Neural progenitor cell (in vitro differentiated cells): ENCODE measurements at regions not wholly inside any gene's neighbourhood (a gene's known extent, or its start where the extent isn't known, plus 50 kb on each side); places are given as distances from the start of the nearest gene placed in this dataset.

Source experiments
- DNase-seq: peaks from one replicate; pipeline ENCODE4 v3.0.0-alpha.2; 2016; ENCODE audit warnings: low spot score
- H2AFZ ChIP-seq: fragments of 200-600 bp; sonication (generic); replicated peaks from 2 replicates; pipeline ENCODE4 v1.6.1; 2016; ENCODE audit warnings: antibody characterized with exemption
- H3F3A ChIP-seq: fragments of 200-600 bp; sonication (generic); 2 replicates; pipeline ENCODE4 v1.6.1; 2016; ENCODE audit warnings: antibody characterized with exemption, low read depth
- H3K27ac ChIP-seq: fragments of 200-600 bp; sonication (generic); 2 replicates; pipeline ENCODE4 v1.5.1; 2016; ENCODE audit warnings: mild to moderate bottlenecking
- H3K27me3 ChIP-seq: fragments of 200-600 bp; sonication (generic); 2 replicates; pipeline ENCODE4 v1.6.1; 2016; ENCODE audit warnings: mild to moderate bottlenecking, moderate library complexity
- H3K36me3 ChIP-seq: fragments of 200-600 bp; sonication (generic); 2 replicates; pipeline ENCODE4 v1.5.1; 2016
- H3K4me1 ChIP-seq: fragments of 200-600 bp; sonication (generic); 2 replicates; pipeline ENCODE4 v1.6.1; 2016; ENCODE audit warnings: mixed run types
- H3K4me2 ChIP-seq: fragments of 200-600 bp; sonication (generic); 2 replicates; pipeline ENCODE4 v1.6.1; 2016
- H3K4me3 ChIP-seq: fragments of 200-600 bp; sonication (generic); 2 replicates; pipeline ENCODE4 v1.5.1; 2016
- H3K79me2 ChIP-seq: fragments of 200-600 bp; sonication (generic); 2 replicates; pipeline ENCODE4 v1.6.1; 2016; ENCODE audit warnings: low read depth
- H3K9ac ChIP-seq: fragments of 200-600 bp; sonication (generic); 2 replicates; pipeline ENCODE4 v1.6.1; 2016
- H3K9me3 ChIP-seq: fragments of 200-600 bp; sonication (generic); 2 replicates; pipeline ENCODE4 v1.5.1; 2016; ENCODE audit warnings: low read depth
- H4K20me1 ChIP-seq: fragments of 200-600 bp; sonication (generic); 2 replicates; pipeline ENCODE4 v1.6.1; 2016; ENCODE audit warnings: low read depth
- H3K27ac Mint-ChIP-seq: 3 replicates; pipeline ENCODE4 v1.8.0; 2021; ENCODE audit warnings: mixed read lengths
- H3K27me3 Mint-ChIP-seq: 2 replicates; pipeline ENCODE4 v1.8.0; 2022; ENCODE audit warnings: low read depth, mild to moderate bottlenecking, inconsistent platforms, moderate library complexity, mixed read lengths; ENCODE audit not compliant: insufficient read depth
- H3K36me3 Mint-ChIP-seq: 3 replicates; pipeline ENCODE4 v1.8.0; 2021; ENCODE audit warnings: mixed read lengths
- H3K4me1 Mint-ChIP-seq: 3 replicates; pipeline ENCODE4 v1.8.0; 2021; ENCODE audit warnings: mixed read lengths
- H3K4me3 Mint-ChIP-seq: 3 replicates; pipeline ENCODE4 v1.8.0; 2021; ENCODE audit warnings: mild to moderate bottlenecking, moderate library complexity, mixed read lengths
- H3K9me3 Mint-ChIP-seq: 3 replicates; pipeline ENCODE4 v1.8.0; 2020; ENCODE audit warnings: mixed read lengths
- EZH2 ChIP-seq: fragments of 200-600 bp; sonication (generic); IDR thresholded peaks from 2 replicates; pipeline ENCODE4 v1.6.1; 2017; ENCODE audit warnings: antibody characterized with exemption, mild to moderate bottlenecking, moderate library complexity
- EZH2phosphoT487 ChIP-seq: fragments of 200-600 bp; sonication (generic); IDR thresholded peaks from 2 replicates; pipeline ENCODE4 v1.6.1; 2017; ENCODE audit warnings: antibody characterized with exemption
- TF ChIP-seq, protein P1 (sequence below): fragments of 200-600 bp; sonication (generic); IDR thresholded peaks from 2 replicates; pipeline ENCODE4 v1.5.1; 2017; ENCODE audit warnings: antibody characterized with exemption, mild to moderate bottlenecking

DNA sequence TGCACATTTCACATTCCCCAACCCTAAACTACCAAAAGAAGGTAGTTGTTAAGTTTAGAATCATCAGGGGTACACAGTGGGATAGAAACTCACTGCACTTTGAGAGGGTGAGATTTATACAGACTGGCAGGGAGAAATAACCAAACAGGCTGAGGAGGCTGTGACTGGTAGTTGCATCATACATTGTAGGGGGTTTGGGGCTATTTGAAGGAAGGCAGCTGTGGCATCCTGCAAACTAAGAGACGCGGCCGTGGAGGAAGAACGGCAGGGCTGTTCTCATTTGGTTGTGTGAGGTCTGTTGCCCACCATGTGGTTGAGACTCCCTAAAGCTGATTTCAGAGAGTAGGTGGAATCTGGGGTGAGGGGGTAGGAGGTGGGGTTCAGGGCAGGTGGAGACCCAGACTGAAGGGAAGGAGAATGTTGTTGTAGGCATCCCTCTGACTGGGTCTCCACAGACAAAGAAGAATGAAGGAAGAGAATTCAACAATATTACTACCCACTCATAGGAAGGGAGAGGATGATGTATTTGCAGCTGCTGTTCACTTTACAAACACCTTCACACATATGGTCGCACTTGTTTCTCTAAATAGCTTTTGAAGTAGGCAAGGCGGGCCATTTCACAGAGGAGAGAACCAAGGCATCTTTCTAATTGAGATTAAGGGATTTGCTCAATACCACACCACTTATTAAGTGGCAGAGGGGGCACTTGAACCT lies 170.9 kb upstream of the SIX2 start:
- H2AFZ ChIP-seq = no peak overlapping the region
- H3K27me3 Mint-ChIP-seq = peaks cover 3% of the 10 kb centered on the region

GRCh38 chr2:45178854-45179253 lies 169.6 kb upstream of the SIX2 start:
- H3K9me3 Mint-ChIP-seq = no peaks in the 10 kb centered on the region
- Histone ChIP-seq H3K4me1 (peaks cover 4% of the 10 kb centered on the region), H3K9me3 (no peaks in the 10 kb centered on the region), H3K79me2 (no peaks in the 10 kb centered on the region), H3K27ac (no peak overlapping the region), H3F3A (no peaks in the 10 kb centered on the region), H4K20me1 (no peaks in the 10 kb centered on the region), H3K4me3 (no peak overlapping the region), H2AFZ (no peak overlapping the region), H3K27me3 (peaks cover 10% of the 10 kb centered on the region), H3K9ac (no peak overlapping the region), H3K4me2 (no peak overlapping the region), H3K36me3 (no peaks in the 10 kb centered on the region)
- TF ChIP-seq EZH2 (no peak), EZH2phosphoT487 (no peak)
- TF ChIP-seq, protein P1, sequence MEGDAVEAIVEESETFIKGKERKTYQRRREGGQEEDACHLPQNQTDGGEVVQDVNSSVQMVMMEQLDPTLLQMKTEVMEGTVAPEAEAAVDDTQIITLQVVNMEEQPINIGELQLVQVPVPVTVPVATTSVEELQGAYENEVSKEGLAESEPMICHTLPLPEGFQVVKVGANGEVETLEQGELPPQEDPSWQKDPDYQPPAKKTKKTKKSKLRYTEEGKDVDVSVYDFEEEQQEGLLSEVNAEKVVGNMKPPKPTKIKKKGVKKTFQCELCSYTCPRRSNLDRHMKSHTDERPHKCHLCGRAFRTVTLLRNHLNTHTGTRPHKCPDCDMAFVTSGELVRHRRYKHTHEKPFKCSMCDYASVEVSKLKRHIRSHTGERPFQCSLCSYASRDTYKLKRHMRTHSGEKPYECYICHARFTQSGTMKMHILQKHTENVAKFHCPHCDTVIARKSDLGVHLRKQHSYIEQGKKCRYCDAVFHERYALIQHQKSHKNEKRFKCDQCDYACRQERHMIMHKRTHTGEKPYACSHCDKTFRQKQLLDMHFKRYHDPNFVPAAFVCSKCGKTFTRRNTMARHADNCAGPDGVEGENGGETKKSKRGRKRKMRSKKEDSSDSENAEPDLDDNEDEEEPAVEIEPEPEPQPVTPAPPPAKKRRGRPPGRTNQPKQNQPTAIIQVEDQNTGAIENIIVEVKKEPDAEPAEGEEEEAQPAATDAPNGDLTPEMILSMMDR = no peak
- H3K4me1 Mint-ChIP-seq = no peaks in the 10 kb centered on the region
- no peak overlapping the region for H3K4me3 Mint-ChIP-seq
- H3K27ac Mint-ChIP-seq = no peak overlapping the region
- DNase-seq = no peak
- no peaks in the 10 kb centered on the region for H3K36me3 Mint-ChIP-seq
- H3K27me3 Mint-ChIP-seq = peaks cover 3% of the 10 kb centered on the region

More for the DNA sequence above, 170.9 kb upstream of the SIX2 start:
- Histone ChIP-seq H3K9ac (no peak overlapping the region), H4K20me1 (no peaks in the 10 kb centered on the region), H3K9me3 (no peaks in the 10 kb centered on the region), H3K79me2 (no peaks in the 10 kb centered on the region), H3K27me3 (no peaks in the 10 kb centered on the region), H3K36me3 (no peaks in the 10 kb centered on the region), H3K4me1 (peaks cover under 1% of the 10 kb centered on the region), H3K4me2 (no peak overlapping the region), H3K27ac (no peak overlapping the region), H3F3A (no peaks in the 10 kb centered on the region), H3K4me3 (no peak overlapping the region)
- no peaks in the 10 kb centered on the region for H3K36me3 Mint-ChIP-seq
- no peak for TF ChIP-seq EZH2phosphoT487
- TF ChIP-seq, protein P1 = no peak
- TF ChIP-seq EZH2 = no peak
- H3K9me3 Mint-ChIP-seq = no peaks in the 10 kb centered on the region
- no peak overlapping the region for H3K27ac Mint-ChIP-seq
- no peak overlapping the region for H3K4me3 Mint-ChIP-seq
- no peaks in the 10 kb centered on the region for H3K4me1 Mint-ChIP-seq
- DNase-seq = no peak

DNA sequence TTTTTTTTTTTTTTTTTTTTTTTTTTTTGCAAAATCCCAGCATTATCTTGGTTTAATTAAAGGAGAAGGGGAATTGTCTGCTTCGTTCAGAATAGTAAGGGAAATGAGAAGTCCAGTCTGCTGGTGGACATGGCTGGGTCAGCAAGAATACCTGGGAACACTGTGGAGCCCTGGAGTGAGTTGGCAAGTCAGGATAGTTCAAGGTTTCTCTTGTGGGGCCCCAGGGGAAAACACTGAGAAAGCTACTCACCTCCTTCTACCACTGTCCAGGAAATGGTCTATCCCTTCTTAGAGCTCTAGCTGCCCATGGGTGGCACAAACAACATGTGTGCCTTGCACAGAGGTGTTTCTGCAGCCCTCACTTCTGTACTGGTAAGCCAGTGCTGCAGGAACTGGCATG lies 169.1 kb upstream of the SIX2 start:
- TF ChIP-seq EZH2phosphoT487 = no peak
- TF ChIP-seq, protein P1 = no peak
- TF ChIP-seq EZH2 = no peak
- no peak overlapping the region for H3K4me3 Mint-ChIP-seq
- no peak overlapping the region for H3K4me3 ChIP-seq
- no peaks in the 10 kb centered on the region for H3F3A ChIP-seq
- no peaks in the 10 kb centered on the region for H4K20me1 ChIP-seq
- H3K9me3 Mint-ChIP-seq = no peaks in the 10 kb centered on the region
- no peak overlapping the region for H2AFZ ChIP-seq
- no peaks in the 10 kb centered on the region for H3K36me3 Mint-ChIP-seq
- H3K36me3 ChIP-seq = no peaks in the 10 kb centered on the region
- H3K79me2 ChIP-seq = no peaks in the 10 kb centered on the region
- H3K4me2 ChIP-seq = no peak overlapping the region
- H3K4me1 Mint-ChIP-seq = no peaks in the 10 kb centered on the region
- no peak for DNase-seq
- no peak overlapping the region for H3K9ac ChIP-seq
- H3K27ac ChIP-seq = no peak overlapping the region
- H3K27ac Mint-ChIP-seq = no peak overlapping the region
- H3K9me3 ChIP-seq = no peaks in the 10 kb centered on the region
- peaks cover 15% of the 10 kb centered on the region for H3K27me3 ChIP-seq
- H3K4me1 ChIP-seq = peaks cover 4% of the 10 kb centered on the region
- peaks cover 3% of the 10 kb centered on the region for H3K27me3 Mint-ChIP-seq
